K562 (cell line): ENCODE measurements at regions not wholly inside any gene's neighbourhood (a gene's known extent, or its start where the extent isn't known, plus 50 kb on each side); places are given as distances from the start of the nearest gene placed in this dataset.

Experiments used
- CBFA2T2 ChIP-seq: fragments of 450-650 bp; conservative IDR thresholded peaks from 2 replicates; pipeline ENCODE4 v1.6.1; 2017; ENCODE audit warnings: mild to moderate bottlenecking
- CBFA2T3 ChIP-seq: fragments of 450-650 bp; IDR thresholded peaks from 2 replicates; pipeline ENCODE4 v1.6.1; 2017
- ELK3 ChIP-seq: fragments of 450-650 bp; formaldehyde crosslinking; IDR thresholded peaks from 2 replicates; pipeline ENCODE4 v1.4.0; 2020; ENCODE audit warnings: mild to moderate bottlenecking
- GTF2E2 ChIP-seq: fragments of 200-800 bp; sonication (Bioruptor generic); IDR thresholded peaks from 2 replicates; pipeline ENCODE4 v1.6.1; 2016; ENCODE audit warnings: missing genetic modification characterization, missing compliant biosample characterization
- KLF16 ChIP-seq: IDR thresholded peaks from 2 replicates; pipeline ENCODE4 v1.6.1; 2016; ENCODE audit warnings: antibody characterized with exemption
- NONO ChIP-seq, 2 experiments: fragments of 200-400 bp in 1 of 2; fragments of 450-650 bp in 1 of 2; formaldehyde crosslinking in 1 of 2; IDR thresholded peaks; 2 replicates each; pipeline ENCODE4 v1.6.1; 2017; ENCODE audit warnings: low read depth in 2 of 2, mild to moderate bottlenecking in 2 of 2, moderate library complexity in 2 of 2, low read length in 1 of 2
- REST ChIP-seq, 2 experiments: fragments of 450-650 bp; formaldehyde crosslinking in 1 of 2; IDR thresholded peaks; 2 replicates each; pipeline versions ENCODE4 v1.4.0 to v1.6.1; 2014 to 2020; ENCODE audit warnings: mild to moderate bottlenecking in 2 of 2, borderline replicate concordance in 1 of 2, low read depth in 1 of 2
- TAF7 ChIP-seq: fragments of 450-650 bp; IDR thresholded peaks from 2 replicates; pipeline ENCODE4 v1.6.1; 2016; ENCODE audit warnings: missing genetic modification characterization, missing compliant biosample characterization
- USF1 ChIP-seq: sonication (generic); formaldehyde crosslinking; IDR thresholded peaks from 2 replicates; pipeline ENCODE4 v1.9.0; 2022; ENCODE audit warnings: mild to moderate bottlenecking, missing genetic modification reagents
- ZNF197 ChIP-seq: fragments of 200-800 bp; sonication (Bioruptor generic); IDR thresholded peaks from 2 replicates; pipeline ENCODE4 v1.6.1; 2016; ENCODE audit warnings: low read depth, missing genetic modification characterization, missing compliant biosample characterization
- ZNF239 ChIP-seq: fragments of 250-450 bp; sonication (Bioruptor Pico); IDR thresholded peaks from 2 replicates; pipeline ENCODE4 v1.4.0; 2020; ENCODE audit warnings: mild to moderate bottlenecking
- ZNF280B ChIP-seq: fragments of 250-450 bp; sonication (Bioruptor Pico); IDR thresholded peaks from 2 replicates; pipeline ENCODE4 v1.5.1; 2021; ENCODE audit warnings: mild to moderate bottlenecking
- TF ChIP-seq, protein P1 (sequence below): fragments of 450-650 bp; IDR thresholded peaks from 2 replicates; pipeline ENCODE4 v1.6.1; 2016; ENCODE audit warnings: mild to moderate bottlenecking

- peak; percentile 98 for TF ChIP-seq REST (IDR thresholded peaks at IDR 0.05; ENCODE audit: borderline replicate concordance)
- no peak; the same call in 1 of the 2 replicates for TF ChIP-seq REST (CRISPR knock-in tag; IDR thresholded peaks at IDR 0.05; ENCODE audit: low read depth)
- peak; percentile 97 for TF ChIP-seq CBFA2T3
- TF ChIP-seq ZNF197 (CRISPR knock-in tag) = peak; percentile 80; the same call in 1 of the 2 replicates
- peak; percentile 92 for TF ChIP-seq KLF16
- TF ChIP-seq CBFA2T2 = peak; percentile 94
- no peak for TF ChIP-seq USF1 (CRISPR knock-in tag)
- TF ChIP-seq TAF7 (tag) = no peak; the same call in 1 of the 2 replicates
- TF ChIP-seq, protein P1, sequence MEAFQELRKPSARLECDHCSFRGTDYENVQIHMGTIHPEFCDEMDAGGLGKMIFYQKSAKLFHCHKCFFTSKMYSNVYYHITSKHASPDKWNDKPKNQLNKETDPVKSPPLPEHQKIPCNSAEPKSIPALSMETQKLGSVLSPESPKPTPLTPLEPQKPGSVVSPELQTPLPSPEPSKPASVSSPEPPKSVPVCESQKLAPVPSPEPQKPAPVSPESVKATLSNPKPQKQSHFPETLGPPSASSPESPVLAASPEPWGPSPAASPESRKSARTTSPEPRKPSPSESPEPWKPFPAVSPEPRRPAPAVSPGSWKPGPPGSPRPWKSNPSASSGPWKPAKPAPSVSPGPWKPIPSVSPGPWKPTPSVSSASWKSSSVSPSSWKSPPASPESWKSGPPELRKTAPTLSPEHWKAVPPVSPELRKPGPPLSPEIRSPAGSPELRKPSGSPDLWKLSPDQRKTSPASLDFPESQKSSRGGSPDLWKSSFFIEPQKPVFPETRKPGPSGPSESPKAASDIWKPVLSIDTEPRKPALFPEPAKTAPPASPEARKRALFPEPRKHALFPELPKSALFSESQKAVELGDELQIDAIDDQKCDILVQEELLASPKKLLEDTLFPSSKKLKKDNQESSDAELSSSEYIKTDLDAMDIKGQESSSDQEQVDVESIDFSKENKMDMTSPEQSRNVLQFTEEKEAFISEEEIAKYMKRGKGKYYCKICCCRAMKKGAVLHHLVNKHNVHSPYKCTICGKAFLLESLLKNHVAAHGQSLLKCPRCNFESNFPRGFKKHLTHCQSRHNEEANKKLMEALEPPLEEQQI = peak; percentile 93
- TF ChIP-seq ELK3 = no peak
- TF ChIP-seq ZNF280B = no peak
- no peak for TF ChIP-seq GTF2E2
- TF ChIP-seq ZNF239 (CRISPR knock-in tag) = no peak; the same call in 1 of the 2 replicates
- TF ChIP-seq NONO (IDR thresholded peaks at IDR 0.05; ENCODE audit: low read depth in 2 of 2, low read length in 1 of 2) = peak in 1 of 2 experiments; percentile 53; a peak in 1 of 4 replicates
Observed at GRCh38 chr4:159042097-159042605, 60.7 kb upstream of the RAPGEF2 start (continued).
